ENCODE measurements at regions not wholly inside any gene's neighbourhood (a gene's known extent, or its start where the extent isn't known, plus 50 kb on each side); places are given as distances from the start of the nearest gene placed in this dataset.

DNA sequence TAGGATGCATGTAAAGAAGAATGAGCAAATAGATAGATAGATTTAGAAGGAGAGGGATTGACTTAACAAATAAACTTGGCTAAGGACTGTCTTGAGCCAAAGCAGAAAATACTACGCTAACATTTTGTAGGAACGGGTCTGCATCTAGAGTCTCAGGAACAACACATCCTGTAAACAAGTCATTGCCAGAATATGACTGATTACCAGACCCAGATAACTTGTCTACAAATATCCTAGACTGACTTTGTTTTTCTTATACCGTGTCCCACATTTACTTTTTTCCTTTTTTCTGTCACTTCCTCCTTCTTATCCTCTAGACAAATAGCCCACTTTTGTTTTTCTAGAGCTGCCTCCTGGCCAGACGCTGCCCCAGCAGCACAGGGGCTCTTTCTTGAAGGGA, 393.6 kb downstream of the PDGFC start:
- TF ChIP-seq POLR2A (IDR thresholded peaks at IDR 0.05), result no peak
- TF ChIP-seq, protein P1, sequence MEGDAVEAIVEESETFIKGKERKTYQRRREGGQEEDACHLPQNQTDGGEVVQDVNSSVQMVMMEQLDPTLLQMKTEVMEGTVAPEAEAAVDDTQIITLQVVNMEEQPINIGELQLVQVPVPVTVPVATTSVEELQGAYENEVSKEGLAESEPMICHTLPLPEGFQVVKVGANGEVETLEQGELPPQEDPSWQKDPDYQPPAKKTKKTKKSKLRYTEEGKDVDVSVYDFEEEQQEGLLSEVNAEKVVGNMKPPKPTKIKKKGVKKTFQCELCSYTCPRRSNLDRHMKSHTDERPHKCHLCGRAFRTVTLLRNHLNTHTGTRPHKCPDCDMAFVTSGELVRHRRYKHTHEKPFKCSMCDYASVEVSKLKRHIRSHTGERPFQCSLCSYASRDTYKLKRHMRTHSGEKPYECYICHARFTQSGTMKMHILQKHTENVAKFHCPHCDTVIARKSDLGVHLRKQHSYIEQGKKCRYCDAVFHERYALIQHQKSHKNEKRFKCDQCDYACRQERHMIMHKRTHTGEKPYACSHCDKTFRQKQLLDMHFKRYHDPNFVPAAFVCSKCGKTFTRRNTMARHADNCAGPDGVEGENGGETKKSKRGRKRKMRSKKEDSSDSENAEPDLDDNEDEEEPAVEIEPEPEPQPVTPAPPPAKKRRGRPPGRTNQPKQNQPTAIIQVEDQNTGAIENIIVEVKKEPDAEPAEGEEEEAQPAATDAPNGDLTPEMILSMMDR (IDR thresholded peaks at IDR 0.05 in 8 of 11, conservative IDR thresholded peaks at IDR 0.05 in 3 of 11), result no peak
- H3K4me1 ChIP-seq, result no peaks in the 10 kb centered on the region
- H3K36me3 ChIP-seq, result no peaks in the 10 kb centered on the region
- no peak overlapping the region for H3K4me3 ChIP-seq
- WGBS, 5 donors, result 35 to 61% (median 43%) methylated on average over 4 of the region's 4 CpGs
- no peaks in the 10 kb centered on the region for H3K9me3 ChIP-seq
- intact Hi-C loops (cut with DNase I; ENCODE audit: low total_unique reads), result no loop called here
- no peak overlapping the region for H3K27ac ChIP-seq
- no peaks in the 10 kb centered on the region for H3K27me3 ChIP-seq (replicated peaks in 1 of 7)
- DNase-seq, result no peak

DNA sequence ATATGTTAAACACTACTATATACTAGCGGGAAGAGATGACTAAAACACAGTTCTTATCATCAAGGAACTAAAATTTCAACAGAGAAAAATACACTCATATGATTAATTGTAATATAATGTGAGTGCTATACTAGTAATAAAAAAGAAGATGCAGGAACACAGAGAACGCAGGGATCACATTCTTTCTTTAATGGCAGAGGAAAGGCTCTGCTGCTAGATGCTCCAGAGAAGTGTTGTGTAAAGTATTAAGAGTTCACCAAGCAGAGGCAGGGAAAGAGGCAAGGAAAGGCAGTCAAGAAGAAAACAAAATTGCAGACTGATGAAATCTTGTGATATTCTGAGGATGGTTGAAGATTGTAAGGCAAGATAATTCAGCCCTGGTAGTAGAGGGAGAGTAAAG, 394.7 kb downstream of the PDGFC start:
- WGBS, 5 donors, result 81 to 91% (median 84%) methylated on average over 2 of the region's 2 CpGs
- Histone ChIP-seq H3K9me3 (no peaks in the 10 kb centered on the region), H3K27ac (no peak overlapping the region), H3K36me3 (no peaks in the 10 kb centered on the region), H3K27me3 (replicated peaks in 1 of 7) (no peaks in the 10 kb centered on the region), H3K4me1 (no peaks in the 10 kb centered on the region), H3K4me3 (no peak overlapping the region)
- DNase-seq, result no peak
- TF ChIP-seq, protein P1 (IDR thresholded peaks at IDR 0.05 in 8 of 11, conservative IDR thresholded peaks at IDR 0.05 in 3 of 11), result no peak
- TF ChIP-seq POLR2A (IDR thresholded peaks at IDR 0.05), result no peak
- TF ChIP-seq POLR2AphosphoS5 (IDR thresholded peaks at IDR 0.05), result no peak
- intact Hi-C loops (cut with DNase I; ENCODE audit: low total_unique reads), result no loop called here

DNA sequence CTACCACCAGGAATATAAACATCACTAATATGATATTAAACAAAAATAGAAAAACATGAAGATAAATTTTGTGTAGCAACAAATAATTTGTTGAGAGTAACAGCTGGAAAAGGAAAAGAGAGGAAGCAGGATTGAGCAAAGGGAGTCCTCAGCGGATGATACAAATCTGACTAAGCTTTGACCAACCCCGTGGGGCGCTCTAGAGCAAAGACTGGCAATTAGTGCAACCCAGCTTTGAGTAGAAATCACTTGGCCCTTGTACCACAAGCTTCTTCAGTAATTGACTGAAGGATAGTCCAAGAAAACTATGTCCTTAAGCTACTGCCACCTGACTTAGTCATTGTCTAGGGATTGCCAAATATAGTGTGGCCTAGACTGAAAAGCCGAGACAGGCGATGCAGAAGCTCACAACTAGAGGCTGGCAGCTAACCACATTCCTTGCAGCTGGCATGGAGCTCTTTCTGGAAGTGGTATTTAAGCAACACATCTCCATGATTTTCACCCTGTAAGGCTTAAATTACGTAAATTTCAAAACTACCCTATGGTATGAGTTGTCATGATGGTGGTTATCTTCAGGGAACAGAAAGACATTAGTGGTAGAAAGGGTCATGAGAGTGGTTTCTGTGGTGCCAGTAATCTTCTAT, 396.0 kb downstream of the PDGFC start:
- 72 to 84% (median 79%) methylated on average over 6 of the region's 6 CpGs for WGBS, 5 donors
- Histone ChIP-seq H3K9me3 (no peaks in the 10 kb centered on the region), H3K27ac (no peak overlapping the region), H3K36me3 (no peaks in the 10 kb centered on the region), H3K4me3 (no peak overlapping the region), H3K27me3 (replicated peaks in 1 of 7) (no peaks in the 10 kb centered on the region), H3K4me1 (no peaks in the 10 kb centered on the region)
- DNase-seq, result peak; percentile 17
- TF ChIP-seq POLR2AphosphoS5 (IDR thresholded peaks at IDR 0.05) (no peak), POLR2A (IDR thresholded peaks at IDR 0.05) (no peak)
- TF ChIP-seq, protein P1 (IDR thresholded peaks at IDR 0.05 in 8 of 11, conservative IDR thresholded peaks at IDR 0.05 in 3 of 11), result no peak
- intact Hi-C loops (cut with DNase I; ENCODE audit: low total_unique reads), result no loop called here

DNA sequence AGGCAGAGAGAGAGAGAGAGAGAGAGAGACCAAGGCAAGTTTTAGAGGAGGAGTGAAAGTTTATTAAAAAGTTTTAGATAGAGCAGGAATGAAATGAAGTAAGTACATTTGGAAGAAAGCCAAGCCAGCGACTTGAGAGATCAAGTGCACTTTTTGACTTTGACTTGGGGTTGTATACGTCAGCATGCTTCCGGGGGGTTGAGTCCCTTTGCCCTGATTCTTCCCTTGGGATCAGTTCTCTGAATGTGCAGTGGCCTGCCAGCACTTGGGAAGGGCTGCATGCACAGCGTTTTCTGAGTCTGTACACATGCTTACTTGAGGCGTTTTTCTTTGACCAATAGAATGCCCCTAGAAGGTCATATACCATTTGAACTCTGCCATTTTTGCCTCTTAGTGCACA, 400.5 kb downstream of the PDGFC start:
- peak; percentile 22 for DNase-seq
- Histone ChIP-seq H3K4me3 (no peak overlapping the region), H3K4me1 (no peaks in the 10 kb centered on the region), H3K27me3 (replicated peaks in 1 of 7) (no peaks in the 10 kb centered on the region), H3K27ac (no peak overlapping the region), H3K9me3 (no peaks in the 10 kb centered on the region), H3K36me3 (no peaks in the 10 kb centered on the region)
- WGBS, 5 donors, result 64 to 73% (median 69%) methylated on average over 5 of the region's 5 CpGs
- TF ChIP-seq POLR2A (IDR thresholded peaks at IDR 0.05) (no peak), POLR2AphosphoS5 (IDR thresholded peaks at IDR 0.05) (no peak)
- TF ChIP-seq, protein P1 (IDR thresholded peaks at IDR 0.05 in 8 of 11, conservative IDR thresholded peaks at IDR 0.05 in 3 of 11), result no peak
- intact Hi-C loops (cut with DNase I; ENCODE audit: low total_unique reads), result no loop called here

Data from spleen (tissue), 11 donors.